NCI-H1048 (cell line): ENCODE measurements at regions not wholly inside any gene's neighbourhood (a gene's known extent, or its start where the extent isn't known, plus 50 kb on each side); places are given as distances from the start of the nearest gene placed in this dataset.

Experiments used
- DNase-seq: peaks from one replicate; lab custom pipeline; 2025; lab: John Stamatoyannopoulos, UW

- no peak for DNase-seq
These were observed 56.9 kb upstream of the VOPP1 start for GRCh38 chr7:55629051-55629677.

DNA sequence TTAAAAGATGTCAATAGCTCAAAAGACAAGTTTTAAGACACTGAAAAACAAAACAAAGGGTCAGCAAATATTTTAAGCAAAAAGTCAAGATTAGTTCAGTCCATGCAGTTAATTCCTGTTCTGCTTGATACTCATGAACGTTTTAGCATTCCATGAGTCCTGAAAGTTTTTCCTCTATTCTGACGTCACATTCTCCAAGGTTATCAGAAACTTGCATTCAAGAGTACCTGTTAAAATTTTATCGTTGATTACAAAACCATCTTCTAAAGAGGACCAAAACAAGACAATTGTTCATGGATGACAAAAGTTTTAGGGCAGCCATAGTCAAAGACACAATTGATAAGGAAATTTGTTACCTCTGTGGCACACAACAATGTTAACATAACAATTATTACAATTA is 52.5 kb upstream of the VOPP1 start:
- no peak for DNase-seq

- DNase-seq, result no peak
These were observed 51.3 kb upstream of the VOPP1 start for GRCh38 chr7:55623617-55624016.

DNA sequence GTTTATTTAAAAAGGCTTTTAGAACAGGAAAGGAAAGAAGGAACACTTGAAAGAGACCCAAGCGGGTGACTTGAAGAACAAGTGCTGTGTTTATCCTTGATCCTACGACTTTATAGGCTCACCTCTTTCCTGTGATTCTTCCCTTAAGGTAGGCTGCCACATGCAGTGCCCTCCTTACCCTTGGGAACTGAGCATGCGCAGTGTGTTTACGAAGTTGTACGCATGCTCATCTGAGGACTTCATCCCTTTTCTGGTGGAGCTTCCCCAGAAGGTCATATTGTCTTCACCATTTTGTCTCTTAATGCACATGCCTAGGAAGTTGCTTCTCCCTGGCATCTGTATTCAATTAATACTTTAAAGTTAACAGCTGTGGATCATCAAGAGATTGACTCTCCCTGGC is 49.9 kb upstream of the VOPP1 start:
- DNase-seq, result no peak
